ENCODE measurements at regions not wholly inside any gene's neighbourhood (a gene's known extent, or its start where the extent isn't known, plus 50 kb on each side); places are given as distances from the start of the nearest gene placed in this dataset.

- no peak for DNase-seq (ENCODE audit: low spot score)
Measured at GRCh38 chr18:2172881-2173280, 398.4 kb downstream of the METTL4 start.

- DNase-seq (ENCODE audit: low spot score): no peak
Measured at GRCh38 chr18:2173486-2173885, 397.8 kb downstream of the METTL4 start.

- DNase-seq (ENCODE audit: low spot score): no peak
Measured at GRCh38 chr18:2178036-2178435, 393.3 kb downstream of the METTL4 start.

- no peak for DNase-seq (ENCODE audit: low spot score)
Measured at GRCh38 chr18:2179498-2180183, 391.7 kb downstream of the METTL4 start.

GRCh38 chr18:2180586-2180985 is 390.7 kb downstream of the METTL4 start:
- no peak for DNase-seq (ENCODE audit: low spot score)

GRCh38 chr18:2183432-2183831 is 387.9 kb downstream of the METTL4 start:
- no peak for DNase-seq (ENCODE audit: low spot score)

GRCh38 chr18:2186967-2187366 is 384.3 kb downstream of the METTL4 start:
- DNase-seq (ENCODE audit: low spot score): no peak

- no peak for DNase-seq (ENCODE audit: low spot score)
Measured at GRCh38 chr18:2188258-2188657, 383.0 kb downstream of the METTL4 start.

- no peak for DNase-seq (ENCODE audit: low spot score)
Measured at GRCh38 chr18:2191180-2191790, 380.0 kb downstream of the METTL4 start.

- DNase-seq (ENCODE audit: low spot score): no peak
Measured at GRCh38 chr18:2192562-2192961, 378.7 kb downstream of the METTL4 start.

- no peak for DNase-seq (ENCODE audit: low spot score)
Measured at GRCh38 chr18:2197946-2198345, 373.4 kb downstream of the METTL4 start.

- DNase-seq (ENCODE audit: low spot score): no peak
Measured at GRCh38 chr18:2199060-2199459, 372.2 kb downstream of the METTL4 start.

- no peak for DNase-seq (ENCODE audit: low spot score)
Measured at GRCh38 chr18:2201036-2201600, 370.2 kb downstream of the METTL4 start.

- no peak for DNase-seq (ENCODE audit: low spot score)
Measured at GRCh38 chr18:2204736-2205135, 366.6 kb downstream of the METTL4 start.

- DNase-seq (ENCODE audit: low spot score): no peak
Measured at GRCh38 chr18:2207294-2207693, 364.0 kb downstream of the METTL4 start.

GRCh38 chr18:2212598-2213205 is 358.6 kb downstream of the METTL4 start:
- no peak for DNase-seq (ENCODE audit: low spot score)

- no peak for DNase-seq (ENCODE audit: low spot score)
Measured at GRCh38 chr18:2213905-2214304, 357.4 kb downstream of the METTL4 start.

GRCh38 chr18:2217356-2217755 is 353.9 kb downstream of the METTL4 start:
- DNase-seq (ENCODE audit: low spot score): no peak

GRCh38 chr18:2218101-2218500 is 353.2 kb downstream of the METTL4 start:
- DNase-seq (ENCODE audit: low spot score): no peak

- no peak for DNase-seq (ENCODE audit: low spot score)
Measured at GRCh38 chr18:2219706-2220105, 351.6 kb downstream of the METTL4 start.

- DNase-seq (ENCODE audit: low spot score): no peak
Measured at GRCh38 chr18:2222270-2223185, 348.8 kb downstream of the METTL4 start.

- DNase-seq (ENCODE audit: low spot score): no peak
Measured at GRCh38 chr18:2223449-2223848, 347.9 kb downstream of the METTL4 start.

All from hematopoietic multipotent progenitor cell treated with erythropoietin and hydrocortisone succinate and interleukin-3 and kit ligand, for 17 days (in vitro differentiated cells).